SK-N-SH (cell line): ENCODE measurements at regions not wholly inside any gene's neighbourhood (a gene's known extent, or its start where the extent isn't known, plus 50 kb on each side); places are given as distances from the start of the nearest gene placed in this dataset.

Source experiments
- CTCF ChIA-PET: fragments of 300-600, 350-600 bp; formaldehyde crosslinking; extraction: SDS; loops from one replicate; lab custom pipeline; 2021; lab: Yijun Ruan, JAX
- POLR2A ChIA-PET: fragments of 350-600 bp; sonication (Branson Sonifier 250); formaldehyde crosslinking; extraction: SDS; loops from one replicate; lab custom pipeline; 2020; ENCODE audit warnings: antibody characterized with exemption, inconsistent platforms; lab: Yijun Ruan, JAX
- DNase-seq: peaks from one replicate; pipeline ENCODE4 v3.0.0; 2012
- H2AFZ ChIP-seq: fragments of 200-600 bp; sonication (generic); 2 replicates; pipeline ENCODE4 v1.8.1; 2016; ENCODE audit warnings: antibody characterized with exemption, mild to moderate bottlenecking, low read depth
- H3F3A ChIP-seq: fragments of 200-600 bp; sonication (generic); replicated peaks from 2 replicates; pipeline ENCODE3; 2016; ENCODE audit warnings: antibody characterized with exemption, mild to moderate bottlenecking; ENCODE audit not compliant: insufficient read depth
- H3K27ac ChIP-seq, 2 experiments: fragments of 200-500 bp in 1 of 2; fragments of 200-600 bp in 1 of 2; sonication (Bioruptor generic) in 1 of 2; sonication (generic), shearing (Covaris generic) in 1 of 2; 2 replicates each; pipeline versions ENCODE4 v1.5.1 to v1.6.1; 2014 to 2016; ENCODE audit warnings: low read depth in 2 of 2, inconsistent platforms in 1 of 2, low read length in 1 of 2, mild to moderate bottlenecking in 1 of 2, mixed read lengths in 1 of 2
- H3K27me3 ChIP-seq: fragments of 200-600 bp; sonication (generic), shearing (Covaris generic); 2 replicates; pipeline ENCODE4 v1.6.1; 2016; ENCODE audit warnings: mixed run types; ENCODE audit not compliant: insufficient read depth
- H3K36me3 ChIP-seq, 2 experiments: fragments of 200-500 bp in 1 of 2; fragments of 200-600 bp in 1 of 2; sonication (Bioruptor generic) in 1 of 2; sonication (generic) in 1 of 2; replicated peaks in 1 of 2; 2 replicates each; pipeline versions ENCODE3 to v1.5.1; 2014 to 2016; ENCODE audit warnings: low read length in 1 of 2, mild to moderate bottlenecking in 1 of 2; ENCODE audit not compliant: insufficient read depth in 2 of 2, control insufficient read depth in 1 of 2
- H3K4me1 ChIP-seq, 2 experiments: fragments of 200-500 bp in 1 of 2; fragments of 200-600 bp in 1 of 2; sonication (Bioruptor generic) in 1 of 2; sonication (generic), shearing (Covaris generic) in 1 of 2; 2 replicates each; pipeline versions ENCODE4 v1.5.1 to v1.6.1; 2014 to 2016; ENCODE audit warnings: low read depth in 1 of 2, low read length in 1 of 2, mixed run types in 1 of 2; ENCODE audit not compliant: insufficient read depth in 2 of 2, control insufficient read depth in 1 of 2
- H3K4me2 ChIP-seq: fragments of 200-600 bp; sonication (generic), shearing (Covaris generic); 2 replicates; pipeline ENCODE4 v1.6.1; 2017; ENCODE audit warnings: mixed run types
- H3K4me3 ChIP-seq, 2 experiments: fragments of 200-500 bp in 1 of 2; fragments of 200-600 bp in 1 of 2; sonication (Bioruptor generic) in 1 of 2; sonication (generic), shearing (Covaris generic) in 1 of 2; 2 replicates each; pipeline versions ENCODE4 v1.5.1 to v1.8.1; 2014 to 2016; ENCODE audit warnings: low read depth in 2 of 2, inconsistent platforms in 1 of 2, low read length in 1 of 2, mild to moderate bottlenecking in 1 of 2, mixed read lengths in 1 of 2, moderate library complexity in 1 of 2
- H3K79me2 ChIP-seq: fragments of 200-600 bp; sonication (generic); 2 replicates; pipeline ENCODE4 v1.8.1; 2017; ENCODE audit warnings: mild to moderate bottlenecking; ENCODE audit not compliant: insufficient read depth
- H3K9ac ChIP-seq: fragments of 200-600 bp; sonication (generic); 2 replicates; pipeline ENCODE4 v1.6.1; 2017; ENCODE audit warnings: mixed run types
- H3K9me2 ChIP-seq: fragments of 200-600 bp; sonication (generic); 2 replicates; pipeline ENCODE4 v1.6.1; 2017; ENCODE audit warnings: mixed run types
- H3K9me3 ChIP-seq: fragments of 200-600 bp; sonication (generic); 2 replicates; pipeline ENCODE4 v1.6.1; 2017; ENCODE audit warnings: mixed run types, mild to moderate bottlenecking, moderate library complexity
- H4K20me1 ChIP-seq: fragments of 200-600 bp; sonication (generic); 2 replicates; pipeline ENCODE4 v1.6.1; 2017; ENCODE audit warnings: mild to moderate bottlenecking, mixed run types; ENCODE audit not compliant: insufficient read depth
- EP300 ChIP-seq, 2 experiments: IDR thresholded peaks; 2 replicates each; pipeline versions ENCODE4 v1.4.0 to v1.6.1; 2012; ENCODE audit warnings: borderline replicate concordance in 1 of 2, low read depth in 1 of 2, low read length in 1 of 2
- FOXJ3 ChIP-seq: sonication (generic); formaldehyde crosslinking; IDR thresholded peaks from 2 replicates; pipeline ENCODE4 v1.5.1; 2020; ENCODE audit warnings: mild to moderate bottlenecking, missing genetic modification reagents
- MEF2A ChIP-seq: IDR thresholded peaks from 2 replicates; pipeline ENCODE4 v1.4.0; 2012; ENCODE audit warnings: low read depth, borderline replicate concordance
- MXI1 ChIP-seq: IDR thresholded peaks from 2 replicates; pipeline ENCODE4 v1.6.1; 2012; ENCODE audit warnings: mild to moderate bottlenecking, low read depth, low read length, improper control_type of control experiment
- NFIC ChIP-seq: IDR thresholded peaks from 2 replicates; pipeline ENCODE4 v1.4.0; 2012; ENCODE audit warnings: borderline replicate concordance
- NRF1 ChIP-seq: IDR thresholded peaks from 2 replicates; pipeline ENCODE4 v1.6.1; 2012; ENCODE audit warnings: low read depth, mild to moderate bottlenecking, low read length
- SIN3A ChIP-seq: IDR thresholded peaks from 2 replicates; pipeline ENCODE4 v1.6.1; 2012; ENCODE audit warnings: low read depth, mild to moderate bottlenecking, low read length, moderate library complexity, borderline replicate concordance
- SMC3 ChIP-seq: IDR thresholded peaks from 2 replicates; pipeline ENCODE4 v1.6.1; 2012; ENCODE audit warnings: low read depth, low read length, improper control_type of control experiment
- TEAD4 ChIP-seq: IDR thresholded peaks from 2 replicates; pipeline ENCODE4 v1.4.0; 2012; ENCODE audit warnings: mild to moderate bottlenecking, borderline replicate concordance; ENCODE audit not compliant: insufficient read depth
- YY1 ChIP-seq: IDR thresholded peaks from 2 replicates; pipeline ENCODE4 v1.4.0; 2012; ENCODE audit warnings: low read depth, mild to moderate bottlenecking
- WGBS: methylation state at CpG from one replicate; pipeline ENCODE4 v1.1.6; 2017; ENCODE audit warnings: low lambda C conversion rate; 5-methylcytosine and 5-hydroxymethylcytosine counted together
- TF ChIP-seq, protein P1 (sequence below): fragments of 150-350 bp; IDR thresholded peaks from 2 replicates; pipeline ENCODE4 v1.6.1; 2017; ENCODE audit warnings: antibody characterized with exemption, low read length, low read depth, borderline replicate concordance
- TF ChIP-seq, protein P2 (sequence below): IDR thresholded peaks from 2 replicates; pipeline ENCODE4; 2012
- TF ChIP-seq, protein P3 (sequence below): fragments of 200-600 bp; sonication (generic); IDR thresholded peaks from 2 replicates; pipeline ENCODE4 v1.6.1; 2017; ENCODE audit warnings: antibody characterized with exemption, mild to moderate bottlenecking, moderate library complexity
- TF ChIP-seq, protein P4 (sequence below): IDR thresholded peaks from 2 replicates; pipeline ENCODE4 v1.4.0; 2012; ENCODE audit warnings: low read depth
- TF ChIP-seq, protein P5 (sequence below): IDR thresholded peaks from 2 replicates; pipeline ENCODE4 v1.4.0; 2012; ENCODE audit warnings: low read depth, borderline replicate concordance

DNA sequence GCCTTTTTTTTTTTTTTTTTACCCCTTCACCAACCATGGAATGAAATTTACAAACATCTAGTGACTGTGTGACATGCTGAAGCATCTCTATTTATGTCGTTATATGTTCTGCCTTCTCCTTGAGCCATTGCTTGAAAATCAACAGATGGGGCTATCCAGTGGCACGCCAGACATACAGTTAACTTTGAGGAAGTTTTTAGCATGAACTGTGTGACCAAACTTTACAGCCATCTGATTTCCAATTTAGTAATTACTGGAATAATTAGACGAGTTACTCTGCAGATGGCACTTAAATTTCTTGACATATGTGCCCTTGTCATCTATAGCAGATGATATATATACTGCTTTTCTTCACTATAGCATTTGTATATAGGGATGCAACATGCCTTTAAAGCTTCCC, 192.1 kb downstream of the SNAPC1 start:
- POLR2A ChIA-PET = no interaction called here
- Histone ChIP-seq H3K27ac (no peak overlapping the region), H2AFZ (no peak overlapping the region), H3F3A (no peaks in the 10 kb centered on the region), H4K20me1 (no peaks in the 10 kb centered on the region), H3K9me3 (peaks cover 10% of the 10 kb centered on the region; the same call in 1 of the 2 replicates), H3K79me2 (no peaks in the 10 kb centered on the region), H3K4me2 (no peak overlapping the region), H3K9ac (no peak overlapping the region), H3K4me3 (no peak overlapping the region), H3K4me1 (peaks cover 0 to 4% of the 10 kb centered on the region in 2 experiments; a peak in 2 of 4 replicates), H3K9me2 (no peaks in the 10 kb centered on the region), H3K36me3 (no peaks in the 10 kb centered on the region), H3K27me3 (no peaks in the 10 kb centered on the region)
- no peak for TF ChIP-seq YY1
- TF ChIP-seq SMC3 = no peak
- no peak for TF ChIP-seq NFIC
- TF ChIP-seq NRF1 = no peak
- WGBS = 21% methylated on average over 3 of the region's 3 CpGs
- DNase-seq = no peak
- CTCF ChIA-PET = interaction anchor here (1.4 kb wide), 1 partner anchor 116 kb away, joined by 3 read pairs; no protein-coding TSS in a partner anchor

DNA sequence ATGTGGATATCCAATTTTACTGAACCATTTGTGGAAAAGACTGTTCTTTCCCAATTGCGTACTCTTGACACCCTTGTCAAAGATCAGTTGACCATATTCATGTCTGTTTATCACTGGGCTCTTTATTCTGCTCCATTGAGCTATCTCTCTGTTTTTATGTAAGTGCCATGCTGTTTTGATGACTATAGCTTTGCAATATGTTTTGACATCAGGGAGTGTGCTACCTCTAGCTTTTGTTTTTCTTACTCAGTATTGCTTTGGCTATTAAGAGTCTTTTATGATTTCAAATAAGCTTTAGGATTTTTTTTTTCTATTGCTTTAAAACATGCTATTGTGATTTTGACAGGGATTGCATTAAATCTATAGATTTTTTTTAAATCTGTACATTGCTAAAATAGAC, 194.3 kb downstream of the SNAPC1 start:
- ChIA-PET POLR2A (no interaction called here), CTCF (no interaction called here)
- no peak overlapping the region for H3K27ac ChIP-seq
- H3K9me2 ChIP-seq = no peaks in the 10 kb centered on the region
- no peaks in the 10 kb centered on the region for H3K79me2 ChIP-seq
- H3K4me3 ChIP-seq = no peak overlapping the region
- H3K27me3 ChIP-seq = no peaks in the 10 kb centered on the region
- TF ChIP-seq FOXJ3 (CRISPR knock-in tag) (no peak), MXI1 (no peak), NRF1 (no peak), SIN3A (no peak), TEAD4 (no peak), EP300 (IDR thresholded peaks at IDR 0.05; ENCODE audit: borderline replicate concordance in 1 of 2, low read depth in 1 of 2, low read length in 1 of 2) (no peak), MEF2A (no peak)
- TF ChIP-seq, protein P1, sequence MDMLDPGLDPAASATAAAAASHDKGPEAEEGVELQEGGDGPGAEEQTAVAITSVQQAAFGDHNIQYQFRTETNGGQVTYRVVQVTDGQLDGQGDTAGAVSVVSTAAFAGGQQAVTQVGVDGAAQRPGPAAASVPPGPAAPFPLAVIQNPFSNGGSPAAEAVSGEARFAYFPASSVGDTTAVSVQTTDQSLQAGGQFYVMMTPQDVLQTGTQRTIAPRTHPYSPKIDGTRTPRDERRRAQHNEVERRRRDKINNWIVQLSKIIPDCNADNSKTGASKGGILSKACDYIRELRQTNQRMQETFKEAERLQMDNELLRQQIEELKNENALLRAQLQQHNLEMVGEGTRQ = no peak
- TF ChIP-seq, protein P2, sequence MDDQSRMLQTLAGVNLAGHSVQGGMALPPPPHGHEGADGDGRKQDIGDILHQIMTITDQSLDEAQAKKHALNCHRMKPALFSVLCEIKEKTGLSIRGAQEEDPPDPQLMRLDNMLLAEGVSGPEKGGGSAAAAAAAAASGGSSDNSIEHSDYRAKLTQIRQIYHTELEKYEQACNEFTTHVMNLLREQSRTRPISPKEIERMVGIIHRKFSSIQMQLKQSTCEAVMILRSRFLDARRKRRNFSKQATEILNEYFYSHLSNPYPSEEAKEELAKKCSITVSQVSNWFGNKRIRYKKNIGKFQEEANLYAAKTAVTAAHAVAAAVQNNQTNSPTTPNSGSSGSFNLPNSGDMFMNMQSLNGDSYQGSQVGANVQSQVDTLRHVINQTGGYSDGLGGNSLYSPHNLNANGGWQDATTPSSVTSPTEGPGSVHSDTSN = no peak
- TF ChIP-seq, protein P3, sequence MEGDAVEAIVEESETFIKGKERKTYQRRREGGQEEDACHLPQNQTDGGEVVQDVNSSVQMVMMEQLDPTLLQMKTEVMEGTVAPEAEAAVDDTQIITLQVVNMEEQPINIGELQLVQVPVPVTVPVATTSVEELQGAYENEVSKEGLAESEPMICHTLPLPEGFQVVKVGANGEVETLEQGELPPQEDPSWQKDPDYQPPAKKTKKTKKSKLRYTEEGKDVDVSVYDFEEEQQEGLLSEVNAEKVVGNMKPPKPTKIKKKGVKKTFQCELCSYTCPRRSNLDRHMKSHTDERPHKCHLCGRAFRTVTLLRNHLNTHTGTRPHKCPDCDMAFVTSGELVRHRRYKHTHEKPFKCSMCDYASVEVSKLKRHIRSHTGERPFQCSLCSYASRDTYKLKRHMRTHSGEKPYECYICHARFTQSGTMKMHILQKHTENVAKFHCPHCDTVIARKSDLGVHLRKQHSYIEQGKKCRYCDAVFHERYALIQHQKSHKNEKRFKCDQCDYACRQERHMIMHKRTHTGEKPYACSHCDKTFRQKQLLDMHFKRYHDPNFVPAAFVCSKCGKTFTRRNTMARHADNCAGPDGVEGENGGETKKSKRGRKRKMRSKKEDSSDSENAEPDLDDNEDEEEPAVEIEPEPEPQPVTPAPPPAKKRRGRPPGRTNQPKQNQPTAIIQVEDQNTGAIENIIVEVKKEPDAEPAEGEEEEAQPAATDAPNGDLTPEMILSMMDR = no peak
- TF ChIP-seq, protein P4, sequence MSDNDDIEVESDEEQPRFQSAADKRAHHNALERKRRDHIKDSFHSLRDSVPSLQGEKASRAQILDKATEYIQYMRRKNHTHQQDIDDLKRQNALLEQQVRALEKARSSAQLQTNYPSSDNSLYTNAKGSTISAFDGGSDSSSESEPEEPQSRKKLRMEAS = no peak
- TF ChIP-seq, protein P5, sequence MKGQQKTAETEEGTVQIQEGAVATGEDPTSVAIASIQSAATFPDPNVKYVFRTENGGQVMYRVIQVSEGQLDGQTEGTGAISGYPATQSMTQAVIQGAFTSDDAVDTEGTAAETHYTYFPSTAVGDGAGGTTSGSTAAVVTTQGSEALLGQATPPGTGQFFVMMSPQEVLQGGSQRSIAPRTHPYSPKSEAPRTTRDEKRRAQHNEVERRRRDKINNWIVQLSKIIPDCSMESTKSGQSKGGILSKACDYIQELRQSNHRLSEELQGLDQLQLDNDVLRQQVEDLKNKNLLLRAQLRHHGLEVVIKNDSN = no peak
- H2AFZ ChIP-seq = no peak overlapping the region
- DNase-seq = no peak
- H3K9ac ChIP-seq = no peak overlapping the region
- H3K4me2 ChIP-seq = no peak overlapping the region
- WGBS = 17% methylated on average over 1 of the region's 1 CpG
- H3K4me1 ChIP-seq = no peaks in the 10 kb centered on the region
- H3F3A ChIP-seq = no peaks in the 10 kb centered on the region
- H4K20me1 ChIP-seq = no peaks in the 10 kb centered on the region
- peaks cover 10% of the 10 kb centered on the region; the same call in 1 of the 2 replicates for H3K9me3 ChIP-seq
- no peaks in the 10 kb centered on the region for H3K36me3 ChIP-seq
